ENCODE measurements at regions not wholly inside any gene's neighbourhood (a gene's known extent, or its start where the extent isn't known, plus 50 kb on each side); places are given as distances from the start of the nearest gene placed in this dataset.

DNA sequence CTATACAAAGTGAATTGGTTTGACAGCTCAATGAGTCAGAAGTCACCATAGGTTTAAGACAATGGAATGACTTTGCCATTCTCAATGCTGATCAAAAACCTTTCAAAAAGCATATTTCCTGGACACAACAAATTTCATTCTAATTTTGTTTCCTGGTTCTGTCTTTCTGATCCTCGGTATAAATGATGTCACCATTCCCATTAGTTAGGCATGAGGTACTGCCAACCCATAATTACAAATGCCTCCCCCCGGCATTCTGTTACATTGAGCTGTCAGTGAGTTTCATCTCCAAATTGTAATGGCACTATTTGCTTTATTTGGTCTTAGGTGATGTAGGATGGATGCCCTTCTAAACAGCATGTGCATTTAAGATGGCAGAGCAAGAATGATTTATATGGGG lies 81.7 kb upstream of the NFE2L3 start:
- no peak for DNase-seq (ENCODE audit: low spot score in 2 of 2)
- WGBS, 2 donors: 56 to 67% methylated on average over 2 of the region's 2 CpGs
- intact Hi-C loops (cut with DNase I; ENCODE audit: low total_unique reads): no loop called here
- no peak overlapping the region for H3K4me3 ChIP-seq (ENCODE audit: low read depth, poor library complexity, severe bottlenecking)
- TF ChIP-seq, protein P1, sequence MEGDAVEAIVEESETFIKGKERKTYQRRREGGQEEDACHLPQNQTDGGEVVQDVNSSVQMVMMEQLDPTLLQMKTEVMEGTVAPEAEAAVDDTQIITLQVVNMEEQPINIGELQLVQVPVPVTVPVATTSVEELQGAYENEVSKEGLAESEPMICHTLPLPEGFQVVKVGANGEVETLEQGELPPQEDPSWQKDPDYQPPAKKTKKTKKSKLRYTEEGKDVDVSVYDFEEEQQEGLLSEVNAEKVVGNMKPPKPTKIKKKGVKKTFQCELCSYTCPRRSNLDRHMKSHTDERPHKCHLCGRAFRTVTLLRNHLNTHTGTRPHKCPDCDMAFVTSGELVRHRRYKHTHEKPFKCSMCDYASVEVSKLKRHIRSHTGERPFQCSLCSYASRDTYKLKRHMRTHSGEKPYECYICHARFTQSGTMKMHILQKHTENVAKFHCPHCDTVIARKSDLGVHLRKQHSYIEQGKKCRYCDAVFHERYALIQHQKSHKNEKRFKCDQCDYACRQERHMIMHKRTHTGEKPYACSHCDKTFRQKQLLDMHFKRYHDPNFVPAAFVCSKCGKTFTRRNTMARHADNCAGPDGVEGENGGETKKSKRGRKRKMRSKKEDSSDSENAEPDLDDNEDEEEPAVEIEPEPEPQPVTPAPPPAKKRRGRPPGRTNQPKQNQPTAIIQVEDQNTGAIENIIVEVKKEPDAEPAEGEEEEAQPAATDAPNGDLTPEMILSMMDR (IDR thresholded peaks at IDR 0.05): no peak
- TF ChIP-seq POLR2A (IDR thresholded peaks at IDR 0.05): no peak

DNA sequence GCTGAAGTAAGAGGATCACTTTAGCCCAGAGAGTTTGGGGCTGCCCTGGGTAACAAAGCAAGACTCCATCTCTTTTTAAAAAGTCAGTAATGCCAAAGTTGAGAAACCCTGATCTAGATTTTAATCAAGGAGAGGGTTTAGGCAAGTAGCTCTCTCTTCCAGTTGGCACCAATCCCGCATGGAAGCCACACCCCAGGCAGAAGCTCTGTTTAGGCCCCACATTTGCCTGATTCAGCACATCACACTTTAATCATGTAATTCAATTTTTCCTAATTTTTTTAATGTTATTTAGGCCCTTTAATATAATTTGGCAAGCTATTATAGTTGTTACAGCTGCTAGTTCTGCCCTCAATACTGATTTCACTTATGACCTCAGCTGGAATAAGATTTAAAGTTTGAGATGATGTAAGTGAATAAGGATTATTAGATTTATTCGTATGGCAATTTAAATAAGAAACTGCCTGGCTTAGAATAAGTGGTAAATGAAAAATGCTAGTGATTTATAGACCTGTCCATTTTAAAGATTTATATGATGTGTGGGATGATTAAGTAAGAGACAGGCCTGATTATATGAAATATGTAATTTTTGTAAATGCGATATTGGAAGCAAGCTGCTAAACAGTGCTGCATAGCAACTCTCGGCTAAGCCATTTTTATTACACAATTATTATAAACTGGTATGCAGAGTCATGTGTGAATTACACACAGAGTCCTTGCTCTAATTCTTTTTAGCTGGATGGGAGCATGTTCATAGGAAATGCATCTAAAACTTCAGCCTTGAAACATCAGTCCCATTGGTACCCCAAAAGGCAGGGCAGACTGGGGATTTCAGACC lies 80.2 kb upstream of the NFE2L3 start:
- TF ChIP-seq, protein P1 (IDR thresholded peaks at IDR 0.05): no peak
- no peak for TF ChIP-seq POLR2A (IDR thresholded peaks at IDR 0.05)
- no peak overlapping the region for H3K4me3 ChIP-seq (ENCODE audit: low read depth, poor library complexity, severe bottlenecking)
- intact Hi-C loops (cut with DNase I; ENCODE audit: low total_unique reads): no loop called here
- DNase-seq (ENCODE audit: low spot score in 2 of 2): peak in 1 of 2 donors; percentile 30
- WGBS, 2 donors: 42 to 43% methylated on average over 4 of the region's 4 CpGs

DNA sequence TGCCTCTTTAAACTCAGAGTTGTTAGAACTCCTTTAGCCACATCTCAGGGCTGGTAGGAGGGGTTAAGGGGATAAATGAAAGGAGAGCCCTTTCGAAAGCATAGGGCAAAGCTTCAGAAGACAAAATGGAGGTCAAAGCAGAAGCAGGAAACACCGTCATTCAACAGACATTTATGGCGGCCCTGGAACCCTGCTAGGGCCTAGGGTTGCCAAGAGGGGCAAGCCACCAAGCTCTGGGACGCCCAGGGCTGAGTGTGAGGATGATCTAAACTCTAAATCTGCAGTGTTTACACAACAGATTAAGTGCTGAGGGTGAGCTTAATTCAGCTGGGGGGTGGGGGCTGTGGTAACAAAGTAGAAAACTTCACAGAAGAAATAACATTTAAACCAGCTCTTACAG lies 79.0 kb upstream of the NFE2L3 start:
- intact Hi-C loops (cut with DNase I; ENCODE audit: low total_unique reads): no loop called here
- no peak for DNase-seq (ENCODE audit: low spot score in 2 of 2)
- WGBS, 2 donors: 88 to 89% methylated on average over 4 of the region's 4 CpGs

DNA sequence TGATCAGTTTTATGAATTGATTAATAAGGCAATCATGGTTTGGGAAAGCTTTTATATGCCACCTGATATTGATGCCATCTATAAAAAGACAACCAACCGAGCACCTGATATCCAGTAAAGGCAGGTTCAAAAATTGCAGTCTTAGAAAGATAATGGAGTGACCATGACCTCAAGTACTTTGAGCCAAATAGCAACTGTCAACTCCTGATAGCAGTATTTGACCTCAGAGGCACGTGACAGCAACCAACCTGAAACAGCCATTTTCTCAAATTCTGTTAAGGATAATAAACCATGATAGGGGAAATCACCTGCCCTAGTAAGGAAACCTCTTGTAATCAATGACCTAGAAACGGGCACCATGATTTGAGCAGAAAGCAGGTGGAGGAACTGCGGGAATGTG lies 77.1 kb upstream of the NFE2L3 start:
- intact Hi-C loops (cut with DNase I; ENCODE audit: low total_unique reads): no loop called here
- WGBS, 2 donors: 88 to 89% methylated on average over 4 of the region's 4 CpGs

More for the DNA sequence above, 79.0 kb upstream of the NFE2L3 start:
- no peak overlapping the region for H3K4me3 ChIP-seq (ENCODE audit: low read depth, poor library complexity, severe bottlenecking)
- TF ChIP-seq, protein P1 (IDR thresholded peaks at IDR 0.05): no peak
- TF ChIP-seq POLR2A (IDR thresholded peaks at IDR 0.05): no peak

DNA sequence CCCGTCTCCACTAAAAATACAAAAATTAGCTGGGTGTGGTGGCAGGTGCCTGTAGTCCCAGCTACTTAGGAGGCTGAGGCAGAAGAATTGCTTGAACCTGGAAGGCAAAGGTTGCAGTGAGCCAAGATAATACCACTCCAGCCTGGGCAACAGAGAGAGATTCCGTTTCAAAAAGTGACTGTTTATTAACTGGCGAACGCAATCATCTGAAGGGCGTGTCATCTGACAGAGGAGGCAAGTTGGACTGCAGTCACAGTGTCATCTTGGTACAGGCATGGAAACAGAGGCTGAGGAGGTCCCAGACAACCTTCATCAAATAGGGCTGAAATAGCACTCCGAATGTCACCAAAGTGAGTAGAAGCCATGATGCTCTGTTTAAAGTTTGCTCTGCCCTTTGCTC lies 75.3 kb upstream of the NFE2L3 start:
- WGBS, 2 donors: 75 to 78% methylated on average over 6 of the region's 6 CpGs

More for the DNA sequence above, 77.1 kb upstream of the NFE2L3 start:
- TF ChIP-seq POLR2A (IDR thresholded peaks at IDR 0.05): no peak
- TF ChIP-seq, protein P1 (IDR thresholded peaks at IDR 0.05): no peak
- DNase-seq (ENCODE audit: low spot score in 2 of 2): no peak
- no peak overlapping the region for H3K4me3 ChIP-seq (ENCODE audit: low read depth, poor library complexity, severe bottlenecking)

More for the DNA sequence above, 75.3 kb upstream of the NFE2L3 start:
- no peak overlapping the region for H3K4me3 ChIP-seq (ENCODE audit: low read depth, poor library complexity, severe bottlenecking)
- intact Hi-C loops (cut with DNase I; ENCODE audit: low total_unique reads): no loop called here
- no peak for TF ChIP-seq POLR2A (IDR thresholded peaks at IDR 0.05)
- TF ChIP-seq, protein P1 (IDR thresholded peaks at IDR 0.05): no peak
- no peak for DNase-seq (ENCODE audit: low spot score in 2 of 2)
